Neural progenitor cell (in vitro differentiated cells): ENCODE measurements at regions not wholly inside any gene's neighbourhood (a gene's known extent, or its start where the extent isn't known, plus 50 kb on each side); places are given as distances from the start of the nearest gene placed in this dataset.

Experiments used
- DNase-seq: peaks from one replicate; pipeline ENCODE4 v3.0.0-alpha.2; 2016; ENCODE audit warnings: low spot score
- H2AFZ ChIP-seq: fragments of 200-600 bp; sonication (generic); replicated peaks from 2 replicates; pipeline ENCODE4 v1.6.1; 2016; ENCODE audit warnings: antibody characterized with exemption
- H3F3A ChIP-seq: fragments of 200-600 bp; sonication (generic); 2 replicates; pipeline ENCODE4 v1.6.1; 2016; ENCODE audit warnings: antibody characterized with exemption, low read depth
- H3K27ac ChIP-seq: fragments of 200-600 bp; sonication (generic); 2 replicates; pipeline ENCODE4 v1.5.1; 2016; ENCODE audit warnings: mild to moderate bottlenecking
- H3K27me3 ChIP-seq: fragments of 200-600 bp; sonication (generic); 2 replicates; pipeline ENCODE4 v1.6.1; 2016; ENCODE audit warnings: mild to moderate bottlenecking, moderate library complexity
- H3K36me3 ChIP-seq: fragments of 200-600 bp; sonication (generic); 2 replicates; pipeline ENCODE4 v1.5.1; 2016
- H3K4me1 ChIP-seq: fragments of 200-600 bp; sonication (generic); 2 replicates; pipeline ENCODE4 v1.6.1; 2016; ENCODE audit warnings: mixed run types
- H3K4me2 ChIP-seq: fragments of 200-600 bp; sonication (generic); 2 replicates; pipeline ENCODE4 v1.6.1; 2016
- H3K4me3 ChIP-seq: fragments of 200-600 bp; sonication (generic); 2 replicates; pipeline ENCODE4 v1.5.1; 2016
- H3K79me2 ChIP-seq: fragments of 200-600 bp; sonication (generic); 2 replicates; pipeline ENCODE4 v1.6.1; 2016; ENCODE audit warnings: low read depth
- H3K9ac ChIP-seq: fragments of 200-600 bp; sonication (generic); 2 replicates; pipeline ENCODE4 v1.6.1; 2016
- H3K9me3 ChIP-seq: fragments of 200-600 bp; sonication (generic); 2 replicates; pipeline ENCODE4 v1.5.1; 2016; ENCODE audit warnings: low read depth
- H4K20me1 ChIP-seq: fragments of 200-600 bp; sonication (generic); 2 replicates; pipeline ENCODE4 v1.6.1; 2016; ENCODE audit warnings: low read depth
- H3K27ac Mint-ChIP-seq: 3 replicates; pipeline ENCODE4 v1.8.0; 2021; ENCODE audit warnings: mixed read lengths
- H3K27me3 Mint-ChIP-seq: 2 replicates; pipeline ENCODE4 v1.8.0; 2022; ENCODE audit warnings: low read depth, mild to moderate bottlenecking, inconsistent platforms, moderate library complexity, mixed read lengths; ENCODE audit not compliant: insufficient read depth
- H3K36me3 Mint-ChIP-seq: 3 replicates; pipeline ENCODE4 v1.8.0; 2021; ENCODE audit warnings: mixed read lengths
- H3K4me1 Mint-ChIP-seq: 3 replicates; pipeline ENCODE4 v1.8.0; 2021; ENCODE audit warnings: mixed read lengths
- H3K4me3 Mint-ChIP-seq: 3 replicates; pipeline ENCODE4 v1.8.0; 2021; ENCODE audit warnings: mild to moderate bottlenecking, moderate library complexity, mixed read lengths
- H3K9me3 Mint-ChIP-seq: 3 replicates; pipeline ENCODE4 v1.8.0; 2020; ENCODE audit warnings: mixed read lengths
- EZH2 ChIP-seq: fragments of 200-600 bp; sonication (generic); IDR thresholded peaks from 2 replicates; pipeline ENCODE4 v1.6.1; 2017; ENCODE audit warnings: antibody characterized with exemption, mild to moderate bottlenecking, moderate library complexity
- EZH2phosphoT487 ChIP-seq: fragments of 200-600 bp; sonication (generic); IDR thresholded peaks from 2 replicates; pipeline ENCODE4 v1.6.1; 2017; ENCODE audit warnings: antibody characterized with exemption
- TF ChIP-seq, protein P1 (sequence below): fragments of 200-600 bp; sonication (generic); IDR thresholded peaks from 2 replicates; pipeline ENCODE4 v1.5.1; 2017; ENCODE audit warnings: antibody characterized with exemption, mild to moderate bottlenecking

DNA sequence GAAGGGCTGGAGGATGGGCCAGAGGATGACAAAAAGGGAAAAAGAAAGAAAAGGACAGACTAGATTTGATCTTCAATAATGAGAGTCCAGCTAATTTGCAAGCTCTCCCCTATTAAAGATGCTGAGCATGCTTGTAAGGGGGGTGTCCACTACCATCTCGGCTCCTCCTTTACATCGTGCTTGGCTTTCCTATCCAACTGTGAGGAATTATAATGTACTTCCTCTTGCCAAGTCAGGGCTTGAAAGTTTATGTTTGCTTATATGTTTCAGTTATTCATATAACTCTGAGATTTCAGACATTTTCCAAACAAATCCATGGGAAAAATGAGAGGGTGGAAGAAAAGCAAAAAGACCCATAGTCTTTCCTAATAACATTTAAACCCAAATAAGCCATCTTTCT lies 387.1 kb downstream of the METTL15 start:
- no peaks in the 10 kb centered on the region for H3F3A ChIP-seq
- H3K4me3 Mint-ChIP-seq = no peak overlapping the region
- no peaks in the 10 kb centered on the region for H3K9me3 Mint-ChIP-seq
- TF ChIP-seq EZH2phosphoT487 = no peak
- TF ChIP-seq EZH2 = no peak
- TF ChIP-seq, protein P1, sequence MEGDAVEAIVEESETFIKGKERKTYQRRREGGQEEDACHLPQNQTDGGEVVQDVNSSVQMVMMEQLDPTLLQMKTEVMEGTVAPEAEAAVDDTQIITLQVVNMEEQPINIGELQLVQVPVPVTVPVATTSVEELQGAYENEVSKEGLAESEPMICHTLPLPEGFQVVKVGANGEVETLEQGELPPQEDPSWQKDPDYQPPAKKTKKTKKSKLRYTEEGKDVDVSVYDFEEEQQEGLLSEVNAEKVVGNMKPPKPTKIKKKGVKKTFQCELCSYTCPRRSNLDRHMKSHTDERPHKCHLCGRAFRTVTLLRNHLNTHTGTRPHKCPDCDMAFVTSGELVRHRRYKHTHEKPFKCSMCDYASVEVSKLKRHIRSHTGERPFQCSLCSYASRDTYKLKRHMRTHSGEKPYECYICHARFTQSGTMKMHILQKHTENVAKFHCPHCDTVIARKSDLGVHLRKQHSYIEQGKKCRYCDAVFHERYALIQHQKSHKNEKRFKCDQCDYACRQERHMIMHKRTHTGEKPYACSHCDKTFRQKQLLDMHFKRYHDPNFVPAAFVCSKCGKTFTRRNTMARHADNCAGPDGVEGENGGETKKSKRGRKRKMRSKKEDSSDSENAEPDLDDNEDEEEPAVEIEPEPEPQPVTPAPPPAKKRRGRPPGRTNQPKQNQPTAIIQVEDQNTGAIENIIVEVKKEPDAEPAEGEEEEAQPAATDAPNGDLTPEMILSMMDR = no peak
- H3K4me3 ChIP-seq = no peak overlapping the region
- no peak overlapping the region for H3K4me2 ChIP-seq
- no peaks in the 10 kb centered on the region for H4K20me1 ChIP-seq
- H3K79me2 ChIP-seq = no peaks in the 10 kb centered on the region
- no peak overlapping the region for H3K27ac Mint-ChIP-seq
- H3K9ac ChIP-seq = no peak overlapping the region
- no peak for DNase-seq
- H3K4me1 ChIP-seq = no peaks in the 10 kb centered on the region
- no peaks in the 10 kb centered on the region for H3K27me3 ChIP-seq
- no peaks in the 10 kb centered on the region for H3K4me1 Mint-ChIP-seq
- H3K36me3 Mint-ChIP-seq = no peaks in the 10 kb centered on the region
- H3K9me3 ChIP-seq = no peaks in the 10 kb centered on the region
- no peaks in the 10 kb centered on the region for H3K27me3 Mint-ChIP-seq
- no peaks in the 10 kb centered on the region for H3K36me3 ChIP-seq
- H3K27ac ChIP-seq = no peak overlapping the region
- H2AFZ ChIP-seq = no peak overlapping the region

DNA sequence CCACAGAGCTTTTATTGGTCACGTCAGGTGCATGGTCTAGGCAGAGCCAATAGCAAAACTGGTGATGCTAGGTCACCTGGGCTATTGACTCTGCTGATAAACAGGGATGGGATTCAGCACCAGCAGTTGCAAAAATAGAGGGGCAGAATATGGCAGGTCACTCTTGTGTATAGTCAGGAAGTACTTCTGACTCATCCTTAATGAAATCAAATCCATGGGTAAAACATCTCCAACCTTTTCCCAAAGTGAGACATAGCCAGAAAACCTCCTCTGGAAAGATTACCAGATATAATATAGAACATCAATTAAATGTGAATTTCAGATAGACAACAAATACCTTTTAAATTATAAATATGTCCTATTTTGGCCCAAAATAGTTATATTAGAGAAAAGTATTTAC lies 383.2 kb downstream of the METTL15 start:
- no peak overlapping the region for H3K9ac ChIP-seq
- no peaks in the 10 kb centered on the region for H3K27me3 ChIP-seq
- H3K4me1 Mint-ChIP-seq = no peaks in the 10 kb centered on the region
- H3K79me2 ChIP-seq = no peaks in the 10 kb centered on the region
- H3K4me3 Mint-ChIP-seq = no peak overlapping the region
- no peaks in the 10 kb centered on the region for H3K27me3 Mint-ChIP-seq
- DNase-seq = no peak
- H3K4me3 ChIP-seq = no peak overlapping the region
- H2AFZ ChIP-seq = no peak overlapping the region
- no peaks in the 10 kb centered on the region for H3K4me1 ChIP-seq
- no peaks in the 10 kb centered on the region for H3K9me3 Mint-ChIP-seq
- TF ChIP-seq, protein P1 = no peak
- TF ChIP-seq EZH2 = no peak
- no peak for TF ChIP-seq EZH2phosphoT487
- no peaks in the 10 kb centered on the region for H3F3A ChIP-seq
- no peaks in the 10 kb centered on the region for H4K20me1 ChIP-seq
- no peak overlapping the region for H3K27ac ChIP-seq
- H3K4me2 ChIP-seq = no peak overlapping the region
- no peaks in the 10 kb centered on the region for H3K9me3 ChIP-seq
- no peak overlapping the region for H3K27ac Mint-ChIP-seq
- no peaks in the 10 kb centered on the region for H3K36me3 Mint-ChIP-seq
- H3K36me3 ChIP-seq = no peaks in the 10 kb centered on the region

DNA sequence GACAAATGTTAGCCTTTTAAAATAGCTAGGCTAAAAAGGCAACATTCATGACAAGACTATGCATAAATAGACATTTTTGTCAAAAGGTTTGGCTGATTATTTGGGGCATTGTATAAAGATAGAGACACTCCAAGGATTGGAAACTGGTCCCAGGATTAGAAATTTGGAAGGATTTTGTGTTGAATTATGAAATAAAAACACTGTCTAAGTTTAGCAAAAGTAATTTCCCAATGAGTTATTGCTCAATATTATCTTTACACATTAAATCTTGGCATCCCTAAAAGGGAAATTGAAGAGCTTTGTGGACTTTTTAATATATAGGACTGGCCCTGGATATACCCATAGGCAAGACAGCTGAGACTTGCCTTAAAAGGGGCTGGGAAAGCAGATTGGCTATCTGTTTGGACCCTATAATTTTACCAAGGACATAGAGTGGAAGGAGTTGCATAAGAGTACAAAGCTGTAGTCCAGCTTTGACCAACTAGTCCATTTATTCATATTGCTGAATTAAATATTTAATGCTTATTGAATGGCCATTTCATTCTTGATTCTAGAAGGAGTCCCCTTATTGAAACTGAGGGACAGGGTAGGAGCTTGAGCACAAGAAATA lies 382.7 kb downstream of the METTL15 start:
- no peaks in the 10 kb centered on the region for H4K20me1 ChIP-seq
- Mint-ChIP-seq H3K27me3 (no peaks in the 10 kb centered on the region), H3K9me3 (no peaks in the 10 kb centered on the region), H3K36me3 (no peaks in the 10 kb centered on the region), H3K4me1 (no peaks in the 10 kb centered on the region), H3K27ac (no peak overlapping the region), H3K4me3 (no peak overlapping the region)
- no peak for DNase-seq
- no peak overlapping the region for H2AFZ ChIP-seq
- H3F3A ChIP-seq = no peaks in the 10 kb centered on the region
- H3K79me2 ChIP-seq = no peaks in the 10 kb centered on the region
- H3K27me3 ChIP-seq = no peaks in the 10 kb centered on the region
- no peak overlapping the region for H3K9ac ChIP-seq
- TF ChIP-seq EZH2phosphoT487 (no peak), EZH2 (no peak)
- TF ChIP-seq, protein P1 = no peak
- H3K4me3 ChIP-seq = no peak overlapping the region
- no peak overlapping the region for H3K27ac ChIP-seq
- H3K4me1 ChIP-seq = no peaks in the 10 kb centered on the region
- no peaks in the 10 kb centered on the region for H3K9me3 ChIP-seq
- no peak overlapping the region for H3K4me2 ChIP-seq
- H3K36me3 ChIP-seq = no peaks in the 10 kb centered on the region
